ENCODE measurements at regions not wholly inside any gene's neighbourhood (a gene's known extent, or its start where the extent isn't known, plus 50 kb on each side); places are given as distances from the start of the nearest gene placed in this dataset.

GRCh38 chr17:65477600-65477999, 83.8 kb downstream of the AXIN2 start:
- DNase-seq: no peak

DNA sequence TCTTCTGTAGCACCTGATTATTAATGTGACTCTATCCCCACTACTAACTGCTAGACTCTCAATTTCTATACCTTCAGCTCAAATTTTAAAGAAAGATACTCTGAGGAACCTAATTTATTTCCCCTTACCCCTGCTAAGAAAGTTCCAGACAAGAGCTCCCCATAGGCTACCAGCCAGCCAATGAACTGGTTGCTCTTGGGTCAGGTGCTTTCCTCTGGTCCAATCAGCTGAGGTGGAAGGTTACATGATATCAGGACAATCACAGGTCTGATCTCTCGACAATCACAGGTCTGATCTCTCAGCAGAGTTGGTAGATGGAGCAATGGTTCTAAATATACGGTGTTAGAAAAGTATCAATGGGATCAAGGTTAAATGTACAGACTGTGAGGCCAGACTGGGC, 86.8 kb downstream of the AXIN2 start:
- no peak for DNase-seq

DNA sequence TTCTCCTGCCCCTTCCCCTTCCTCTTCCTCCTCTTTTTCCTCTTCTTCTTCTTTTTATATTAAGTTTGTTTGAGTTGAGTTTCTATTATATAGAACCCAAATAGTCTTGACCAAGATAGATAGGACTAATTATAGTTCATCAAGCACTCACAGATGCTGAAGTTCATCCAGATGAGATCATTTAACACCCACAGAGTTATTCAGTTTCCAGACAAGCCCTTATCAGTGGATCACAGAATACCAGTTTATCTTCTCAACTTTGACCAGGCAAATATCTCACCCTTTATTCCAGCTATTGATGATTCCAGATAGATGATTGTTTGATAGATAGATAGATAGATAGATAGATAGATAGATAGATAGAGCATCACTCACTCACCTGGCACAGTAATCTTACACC, 87.5 kb downstream of the AXIN2 start:
- DNase-seq: no peak

GRCh38 chr17:65473363-65473762, 88.1 kb downstream of the AXIN2 start:
- no peak for DNase-seq

GRCh38 chr17:65472666-65473309, 88.7 kb downstream of the AXIN2 start:
- DNase-seq: no peak

DNA sequence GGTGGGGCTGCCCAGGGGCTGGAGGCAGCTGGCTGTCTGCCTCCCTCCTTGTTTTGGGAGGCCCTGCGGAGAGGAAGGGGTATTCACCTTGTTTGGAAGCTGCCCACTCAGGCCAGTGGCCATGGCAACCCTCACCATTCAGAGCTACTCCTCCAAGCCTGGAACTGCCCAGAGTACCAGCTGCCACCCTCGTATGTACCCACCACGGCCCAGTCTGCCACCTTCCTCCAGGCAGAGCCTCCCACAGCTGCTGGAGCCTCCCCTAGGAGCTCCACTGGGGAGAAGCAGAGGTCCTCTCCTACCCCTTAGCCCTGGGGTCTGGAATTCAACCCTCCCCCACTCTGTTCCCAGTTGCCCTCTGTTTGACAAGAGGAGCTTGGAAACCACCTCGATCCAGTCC, 90.7 kb downstream of the AXIN2 start:
- no peak for DNase-seq

- no peak for DNase-seq
Observed at GRCh38 chr17:65468321-65468720, 93.1 kb downstream of the AXIN2 start.

GRCh38 chr17:65467156-65467555, 94.3 kb downstream of the AXIN2 start:
- DNase-seq: no peak

DNA sequence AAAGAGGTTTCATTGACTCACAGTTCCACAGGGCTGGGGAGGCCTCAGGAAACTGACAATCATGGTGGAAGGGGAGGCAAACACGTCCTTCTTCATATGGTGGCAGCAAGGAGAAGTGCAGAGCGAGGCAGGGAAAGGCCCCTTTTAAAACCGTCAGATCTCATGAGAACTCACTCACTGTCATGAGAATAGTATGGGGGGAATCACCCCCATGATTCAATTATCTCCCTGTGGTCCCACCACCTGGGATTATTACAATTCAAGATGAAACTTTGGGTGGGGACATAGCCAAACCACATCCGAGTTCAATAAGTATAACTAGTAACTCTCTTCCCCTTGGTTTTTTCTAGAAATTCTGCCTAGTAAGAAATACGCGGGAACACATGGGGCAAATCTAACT, 94.9 kb downstream of the AXIN2 start:
- DNase-seq: no peak

DNA sequence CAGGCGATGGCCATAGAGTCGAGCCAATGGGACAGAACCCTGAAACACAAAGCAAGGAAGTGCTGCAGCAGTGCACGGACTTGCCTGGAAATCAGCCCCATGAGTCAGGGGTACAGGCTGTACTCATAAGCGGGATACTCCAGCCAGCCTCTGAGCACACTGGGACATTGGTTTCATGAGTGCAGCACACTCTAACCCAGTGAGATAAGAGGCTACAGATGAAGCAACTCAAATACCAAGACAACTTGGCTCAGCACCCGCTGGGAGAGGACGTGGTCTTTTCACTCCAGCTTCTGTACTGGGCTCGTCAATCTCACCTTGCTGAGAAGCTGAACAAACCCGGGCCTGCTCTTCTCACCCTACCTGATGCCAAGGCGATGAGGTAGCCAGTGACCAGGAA, 98.2 kb downstream of the AXIN2 start:
- DNase-seq: no peak

DNA sequence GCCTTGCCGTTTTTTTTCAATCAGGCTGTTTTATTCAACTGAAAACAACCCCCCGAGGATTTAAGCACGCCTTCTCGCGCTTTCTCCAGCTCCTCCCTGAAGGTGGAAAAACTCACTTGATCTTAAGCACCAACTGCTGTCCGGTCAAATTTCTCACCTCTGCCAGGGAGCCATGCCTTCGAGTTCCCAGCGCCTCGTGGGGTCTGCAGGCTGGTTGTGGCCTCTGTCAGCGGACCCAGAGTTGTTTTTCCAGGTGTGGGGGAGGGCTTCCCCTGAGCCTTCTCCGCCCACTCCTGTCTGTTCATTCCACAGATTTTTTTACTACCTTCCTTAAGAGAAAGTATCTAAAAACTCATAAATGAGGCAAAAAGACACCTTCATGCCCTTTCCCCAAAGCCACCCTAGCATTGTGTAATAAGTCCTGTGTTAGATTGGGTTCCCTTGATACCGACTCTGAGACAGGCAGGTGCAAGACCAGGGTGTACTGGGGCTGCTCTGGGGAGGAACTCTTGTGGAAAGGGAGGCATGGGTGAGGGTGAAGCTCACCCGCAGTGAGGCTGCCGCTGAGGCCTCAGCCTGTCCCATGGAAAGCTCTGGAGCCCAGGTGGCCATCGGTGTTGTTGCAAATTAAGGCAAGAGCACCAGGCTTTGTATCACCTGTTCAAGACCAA, 101.6 kb downstream of the AXIN2 start:
- DNase-seq: no peak

GRCh38 chr17:65457635-65458257, 103.7 kb downstream of the AXIN2 start:
- no peak for DNase-seq

- no peak for DNase-seq
Observed at GRCh38 chr17:65457183-65457582, 104.3 kb downstream of the AXIN2 start.

GRCh38 chr17:65456368-65457151, 104.9 kb downstream of the AXIN2 start:
- DNase-seq: no peak

DNA sequence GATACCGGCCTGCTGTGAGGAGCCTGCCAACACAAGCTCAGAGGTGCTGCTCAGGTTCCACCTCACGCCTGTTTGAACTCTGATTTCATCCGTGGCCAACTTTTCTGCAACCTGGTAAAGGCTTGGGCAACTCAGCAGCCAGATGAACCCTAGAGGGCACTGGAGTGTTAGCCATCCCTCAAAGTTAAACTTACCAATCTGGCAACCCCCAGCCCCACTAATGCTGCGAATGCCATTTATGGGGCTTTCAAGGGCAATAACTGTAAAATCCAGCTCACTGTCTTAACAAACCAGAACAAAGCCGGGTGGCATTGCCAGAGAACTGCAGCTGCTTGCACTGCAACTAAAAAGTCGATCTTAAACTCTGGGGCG, 105.5 kb downstream of the AXIN2 start:
- no peak for DNase-seq

GRCh38 chr17:65455154-65455971, 106.1 kb downstream of the AXIN2 start:
- DNase-seq: no peak

DNA sequence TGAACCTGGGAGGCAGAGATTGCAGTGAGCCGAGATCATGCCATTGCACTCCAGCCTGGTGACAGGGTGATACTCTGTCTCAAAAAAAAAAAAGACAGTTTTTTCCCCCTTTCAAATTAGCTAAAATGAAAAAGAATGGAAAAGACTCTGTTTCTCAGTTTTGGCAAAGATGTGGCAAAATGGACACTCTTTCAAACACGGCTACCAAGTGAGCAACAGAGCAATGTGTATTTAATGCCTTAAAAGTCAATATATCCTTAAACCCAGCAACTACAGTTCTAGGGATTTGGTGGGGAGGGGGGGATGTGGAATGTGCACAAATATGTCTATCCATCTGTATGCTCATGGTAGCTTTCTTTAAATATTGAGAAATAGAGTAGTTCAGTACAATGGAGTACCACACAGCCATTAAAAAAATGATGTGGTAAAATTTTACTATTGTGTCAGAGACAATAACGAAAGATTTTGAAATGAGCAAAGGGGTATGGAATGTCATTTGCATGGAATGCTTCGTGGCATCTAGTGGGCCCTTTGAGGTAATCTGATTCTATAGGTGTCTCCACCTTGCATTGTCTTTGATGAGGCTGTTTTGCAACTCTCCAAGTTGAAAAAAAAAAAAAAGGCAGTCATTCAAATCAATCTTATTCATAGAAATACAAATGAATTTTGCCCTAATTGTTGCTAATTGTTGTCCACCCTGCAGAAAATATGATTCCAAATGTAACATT, 108.1 kb downstream of the AXIN2 start:
- no peak for DNase-seq

GRCh38 chr17:65449495-65449894, 112.0 kb downstream of the AXIN2 start:
- no peak for DNase-seq

DNA sequence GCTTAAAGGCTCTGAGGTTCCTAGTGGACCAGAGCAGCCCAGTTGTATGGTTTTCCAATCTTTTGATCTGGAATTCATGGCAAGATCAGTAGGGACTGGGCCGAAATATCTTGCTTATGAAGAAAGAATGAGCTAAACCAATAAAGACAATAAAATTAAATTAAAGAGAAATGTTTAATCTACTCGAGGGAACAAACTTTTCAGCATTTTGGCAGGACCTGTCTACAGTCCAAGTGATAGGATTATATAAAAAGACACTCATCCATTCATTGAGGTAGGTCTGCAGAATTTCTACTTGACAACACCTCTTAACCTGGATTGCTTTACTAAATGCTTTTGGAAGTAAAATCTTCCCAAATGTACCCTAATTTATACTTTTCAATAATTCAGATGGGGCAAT, 113.6 kb downstream of the AXIN2 start:
- DNase-seq: no peak

DNA sequence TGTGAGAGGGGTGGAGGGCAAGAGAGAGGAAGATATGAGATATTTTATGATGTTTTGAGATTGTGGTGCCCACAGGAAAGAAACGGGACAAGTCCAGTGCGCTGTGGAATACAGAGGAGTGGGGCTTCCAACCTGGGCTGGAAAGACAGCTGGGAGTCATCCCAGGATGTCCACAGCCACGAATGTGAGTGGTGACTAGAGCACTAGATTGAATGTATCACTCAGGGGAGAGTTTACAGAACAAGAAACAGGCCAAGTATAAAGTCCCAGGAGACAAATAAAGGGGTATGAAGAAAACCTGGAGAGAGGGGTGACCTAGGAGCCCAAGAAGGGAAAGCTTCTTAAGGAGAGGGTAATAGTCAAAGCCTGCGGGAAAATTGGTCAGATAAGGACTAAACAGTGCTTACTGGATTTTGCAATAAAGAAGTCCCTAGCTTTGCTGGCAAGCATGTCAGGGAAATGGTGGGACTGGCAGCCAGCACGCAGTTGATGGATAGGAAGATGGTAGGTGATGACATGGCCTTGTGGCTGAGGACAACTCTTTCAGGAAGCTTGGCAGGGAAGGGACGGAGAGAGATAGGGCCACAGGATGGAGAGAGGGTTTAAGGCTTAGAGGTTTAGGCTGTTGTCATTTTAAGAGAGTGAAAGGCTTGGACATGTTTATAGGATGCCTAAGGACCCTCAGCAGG, 114.5 kb downstream of the AXIN2 start:
- no peak for DNase-seq

DNA sequence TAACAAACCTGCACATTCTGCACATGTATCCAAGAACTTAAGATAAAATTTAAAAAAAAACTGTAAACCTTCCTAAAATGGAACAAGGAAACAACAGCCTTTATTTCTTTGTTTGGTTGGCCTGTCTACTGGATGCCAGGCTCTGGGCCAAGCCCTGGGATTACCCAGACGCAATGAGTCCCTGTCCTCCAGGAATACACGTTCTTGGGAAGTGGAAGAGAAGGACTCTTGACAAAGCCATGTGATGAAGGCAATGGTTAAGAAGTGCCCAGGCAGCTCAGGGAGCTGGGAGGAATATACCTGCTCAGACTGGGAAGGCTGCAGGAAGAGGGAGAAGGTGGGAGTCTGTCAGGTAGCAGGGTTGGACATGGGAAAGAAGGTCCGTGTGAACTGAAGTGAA, 115.4 kb downstream of the AXIN2 start:
- no peak for DNase-seq
